Stimulated activated CD8-positive, alpha-beta memory T cell treated with anti-CD3 and anti-CD28 coated beads, Interleukin-12 subunit alpha, Interleukin-12 subunit beta, amount 100 ng/mL, for 24 hours (primary cell): ENCODE measurements at regions not wholly inside any gene's neighbourhood (a gene's known extent, or its start where the extent isn't known, plus 50 kb on each side); places are given as distances from the start of the nearest gene placed in this dataset.

Experiments used
- DNase-seq: peaks from one replicate; pipeline ENCODE4 v3.0.0-alpha.2; 2020; ENCODE audit errors: extremely low read depth

DNA sequence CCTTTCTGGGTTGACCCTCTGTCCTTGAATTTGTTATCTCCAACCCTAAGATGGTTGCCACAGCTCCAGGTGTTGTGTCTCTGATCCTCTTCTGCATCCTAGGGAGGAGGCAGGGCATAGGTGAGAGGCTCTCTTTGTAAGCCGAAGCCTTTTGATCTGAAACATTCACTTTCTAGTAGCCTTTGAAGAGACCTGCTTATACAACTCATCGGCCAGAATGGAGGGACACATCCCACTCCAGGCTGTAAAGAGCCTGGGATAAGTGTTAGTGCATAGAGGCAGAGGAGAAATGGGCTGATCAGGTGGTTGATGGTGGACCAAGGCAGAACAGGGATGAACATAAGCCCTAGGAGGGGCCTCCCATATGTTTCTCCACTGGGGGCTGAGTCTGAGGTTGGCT, 137.1 kb upstream of the KCNG1 start:
- no peak for DNase-seq

- DNase-seq, result no peak
Measured at GRCh38 chr20:51159303-51159702, 136.4 kb upstream of the KCNG1 start.

DNA sequence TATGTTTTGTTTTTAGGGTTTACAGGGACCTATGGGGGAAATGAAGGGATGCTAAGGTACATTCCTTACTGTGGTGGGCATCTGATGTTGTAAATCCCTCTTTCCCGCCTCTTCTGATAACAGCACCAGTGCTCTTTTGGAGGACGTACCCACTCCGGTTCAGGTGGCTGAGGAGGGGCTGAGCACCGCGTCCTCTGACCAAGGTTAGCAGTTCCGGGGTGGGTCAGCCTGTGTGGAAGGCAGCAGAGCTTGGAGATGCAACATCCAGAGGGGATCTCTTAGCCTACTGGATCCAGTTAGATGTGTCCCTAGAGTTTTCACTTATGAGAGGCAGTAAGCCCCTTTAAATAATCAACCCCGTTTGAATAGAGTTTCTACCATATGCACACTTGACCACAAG, 135.3 kb upstream of the KCNG1 start:
- no peak for DNase-seq

GRCh38 chr20:51156041-51156982, 133.4 kb upstream of the KCNG1 start:
- no peak for DNase-seq

GRCh38 chr20:51154708-51155690, 132.1 kb upstream of the KCNG1 start:
- DNase-seq, result no peak

- DNase-seq, result no peak
Measured at GRCh38 chr20:51153867-51154707, 131.2 kb upstream of the KCNG1 start.

- no peak for DNase-seq
Measured at GRCh38 chr20:51148941-51149340, 126.0 kb upstream of the KCNG1 start.

- DNase-seq, result no peak
Measured at GRCh38 chr20:51144476-51144875, 121.6 kb upstream of the KCNG1 start.

DNA sequence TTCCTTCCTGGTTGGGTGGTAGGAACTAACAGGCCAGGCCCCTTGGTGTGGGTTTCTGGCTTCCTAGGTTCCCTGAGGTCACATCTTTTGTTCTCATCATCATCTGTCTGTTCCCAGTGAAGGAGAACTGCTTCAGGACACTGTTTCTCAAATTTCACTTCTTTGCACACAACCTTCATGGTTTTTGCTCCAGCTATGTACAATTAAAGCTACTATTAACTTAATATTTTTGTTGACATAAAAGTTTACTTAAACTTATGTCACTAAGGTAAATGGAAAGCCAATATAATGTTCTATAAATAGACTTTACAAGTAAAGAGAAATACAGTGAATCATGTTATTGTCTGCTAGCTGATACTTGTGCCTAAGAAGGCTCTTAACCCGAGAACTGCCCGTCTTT, 120.7 kb upstream of the KCNG1 start:
- DNase-seq, result no peak

DNA sequence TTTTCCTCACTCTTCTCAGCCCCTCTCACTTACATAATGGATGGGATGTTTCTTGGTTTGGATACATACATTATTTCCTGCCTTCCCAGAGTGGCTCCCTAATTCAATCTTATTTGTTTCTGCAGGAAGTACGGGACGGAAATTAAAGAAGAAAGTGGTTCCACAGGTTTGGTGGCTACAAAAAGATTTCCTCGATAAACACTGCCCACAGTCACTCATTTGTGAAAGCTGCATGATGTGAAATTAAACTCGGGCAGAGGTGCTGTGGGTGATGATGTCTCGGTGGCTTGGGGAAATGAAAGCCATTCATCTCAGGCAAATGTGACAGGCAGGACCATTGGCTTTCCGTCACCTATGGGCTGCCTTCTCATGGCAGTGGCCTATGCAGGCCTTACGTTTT, 119.5 kb upstream of the KCNG1 start:
- DNase-seq, result no peak

DNA sequence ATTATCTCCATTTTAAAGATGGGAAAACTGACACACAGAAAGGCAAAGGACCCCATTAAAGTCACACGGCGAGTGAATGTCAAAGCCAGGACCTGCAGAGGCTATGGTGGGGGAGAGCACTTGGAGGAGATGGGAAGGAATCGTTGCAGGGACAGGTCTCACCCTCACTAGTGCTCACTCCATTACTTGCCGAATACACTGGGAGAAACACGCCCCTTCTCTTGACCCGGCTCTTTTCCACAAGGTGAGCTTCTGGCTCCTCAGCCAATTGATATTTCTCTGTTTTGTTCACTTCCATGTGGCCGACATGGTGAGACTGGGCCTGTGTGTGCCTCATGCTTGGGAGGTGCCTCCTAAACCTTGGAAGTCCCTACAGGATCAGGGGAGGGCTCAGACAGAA, 117.8 kb upstream of the KCNG1 start:
- no peak for DNase-seq

- no peak for DNase-seq
Measured at GRCh38 chr20:51139891-51140290, 117.0 kb upstream of the KCNG1 start.

GRCh38 chr20:51138576-51138975, 115.7 kb upstream of the KCNG1 start:
- DNase-seq, result no peak

GRCh38 chr20:51137461-51137860, 114.6 kb upstream of the KCNG1 start:
- DNase-seq, result no peak

DNA sequence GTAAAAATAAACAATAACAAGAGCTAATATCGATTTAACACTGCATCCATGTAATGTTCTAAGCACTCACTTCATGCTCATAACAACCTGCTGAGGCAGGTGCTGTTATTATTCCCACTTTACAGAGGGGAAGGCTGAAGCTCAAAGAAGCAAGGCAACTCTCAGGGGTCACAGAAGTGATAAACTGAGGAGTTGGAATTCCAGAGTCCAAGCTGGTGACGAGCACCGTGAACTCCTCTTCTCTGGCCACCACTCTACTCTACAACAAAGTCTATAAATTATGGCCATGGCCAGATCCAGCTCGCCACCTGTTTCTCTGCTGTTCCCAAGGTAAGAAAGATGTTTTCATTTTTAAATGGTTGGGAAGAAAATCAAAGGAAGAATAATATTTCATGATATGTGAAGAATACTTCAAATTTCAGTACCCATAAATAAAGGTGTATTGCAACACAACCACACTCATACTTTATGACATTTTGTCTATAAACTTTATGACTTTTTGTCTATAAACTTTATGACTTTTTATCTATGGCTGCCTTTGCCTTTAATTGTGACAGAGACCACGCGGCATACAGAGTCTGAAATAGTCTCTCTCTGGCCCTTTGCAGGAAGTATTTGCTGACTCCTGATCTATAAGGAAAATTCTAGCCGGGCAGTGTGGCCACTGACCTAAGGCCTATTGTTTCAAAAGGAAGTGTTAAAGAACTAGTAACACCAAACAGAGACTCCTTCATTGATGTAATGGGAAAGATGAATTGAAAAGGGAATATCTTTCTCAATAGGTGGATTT, 113.2 kb upstream of the KCNG1 start:
- DNase-seq, result no peak

DNA sequence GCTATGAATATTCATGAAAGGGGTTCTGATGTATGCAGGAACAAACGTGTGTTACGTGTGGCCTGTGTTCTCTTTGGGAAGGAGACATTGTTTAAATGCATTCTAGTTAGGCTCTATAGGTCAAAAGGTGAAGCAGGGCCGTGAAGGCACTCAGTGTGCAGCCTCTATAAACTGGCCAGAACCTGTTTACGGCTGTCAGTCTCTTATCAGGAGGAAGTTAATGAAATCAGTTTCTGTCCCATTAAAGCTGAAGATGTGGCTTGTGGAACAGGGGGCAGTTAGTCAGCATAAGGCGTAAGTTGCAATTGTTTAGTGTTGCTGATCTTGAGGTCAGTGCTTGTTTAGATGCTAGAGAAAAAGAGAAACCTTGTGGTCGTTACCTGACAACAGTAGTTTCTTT, 111.5 kb upstream of the KCNG1 start:
- DNase-seq, result no peak

- no peak for DNase-seq
Measured at GRCh38 chr20:51132279-51132678, 109.4 kb upstream of the KCNG1 start.

DNA sequence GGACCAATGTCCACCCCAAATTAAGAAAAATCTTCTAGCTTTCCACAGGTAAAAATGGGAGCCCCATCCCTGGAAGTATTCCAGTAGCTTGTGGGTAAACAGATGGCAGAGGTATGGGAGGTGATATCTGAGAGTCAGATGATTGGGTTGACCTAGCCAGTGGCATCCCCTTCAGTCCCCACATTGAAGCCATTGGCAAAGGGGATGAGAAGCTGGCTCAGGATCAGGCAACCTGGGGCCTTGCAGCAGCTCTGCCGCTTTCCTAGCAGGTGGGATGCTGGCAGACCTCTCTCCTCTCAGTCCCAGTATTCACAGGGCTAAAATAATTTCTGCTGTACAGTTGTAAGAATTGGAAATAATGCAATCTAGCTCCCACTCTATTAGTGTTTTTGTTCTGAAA, 108.9 kb upstream of the KCNG1 start:
- DNase-seq, result no peak

DNA sequence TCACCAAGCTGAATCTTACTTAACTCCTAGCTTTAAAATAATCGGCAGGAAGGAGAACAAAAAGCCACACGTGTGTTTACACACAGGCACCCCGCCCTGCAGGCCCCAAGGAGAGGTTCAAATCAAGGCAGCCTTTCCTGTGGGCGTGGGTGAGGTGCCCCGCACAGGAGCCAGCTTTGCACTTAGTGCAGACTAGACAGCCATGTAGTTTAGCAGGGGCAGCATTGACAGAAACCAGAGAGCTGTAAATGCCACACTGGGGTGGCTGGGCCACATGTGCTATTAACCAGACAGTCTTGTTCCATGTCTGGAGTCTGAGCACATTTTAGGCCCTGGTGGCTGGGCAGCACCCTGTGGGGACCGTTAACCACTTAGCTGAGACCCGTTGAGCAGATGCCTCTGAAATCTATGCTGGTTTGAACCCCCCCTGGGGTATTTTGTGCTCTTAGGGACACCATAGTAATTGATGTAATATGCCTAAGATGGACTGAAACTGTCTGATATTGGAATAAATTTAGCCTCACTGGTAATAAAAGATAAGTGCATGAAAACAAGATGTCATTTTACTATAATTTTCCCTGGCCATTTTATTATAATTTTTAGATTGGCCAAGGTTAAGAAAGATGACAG, 106.4 kb upstream of the KCNG1 start:
- no peak for DNase-seq

GRCh38 chr20:51128198-51128597, 105.3 kb upstream of the KCNG1 start:
- no peak for DNase-seq
